ENCODE measurements at regions not wholly inside any gene's neighbourhood (a gene's known extent, or its start where the extent isn't known, plus 50 kb on each side); places are given as distances from the start of the nearest gene placed in this dataset.

DNA sequence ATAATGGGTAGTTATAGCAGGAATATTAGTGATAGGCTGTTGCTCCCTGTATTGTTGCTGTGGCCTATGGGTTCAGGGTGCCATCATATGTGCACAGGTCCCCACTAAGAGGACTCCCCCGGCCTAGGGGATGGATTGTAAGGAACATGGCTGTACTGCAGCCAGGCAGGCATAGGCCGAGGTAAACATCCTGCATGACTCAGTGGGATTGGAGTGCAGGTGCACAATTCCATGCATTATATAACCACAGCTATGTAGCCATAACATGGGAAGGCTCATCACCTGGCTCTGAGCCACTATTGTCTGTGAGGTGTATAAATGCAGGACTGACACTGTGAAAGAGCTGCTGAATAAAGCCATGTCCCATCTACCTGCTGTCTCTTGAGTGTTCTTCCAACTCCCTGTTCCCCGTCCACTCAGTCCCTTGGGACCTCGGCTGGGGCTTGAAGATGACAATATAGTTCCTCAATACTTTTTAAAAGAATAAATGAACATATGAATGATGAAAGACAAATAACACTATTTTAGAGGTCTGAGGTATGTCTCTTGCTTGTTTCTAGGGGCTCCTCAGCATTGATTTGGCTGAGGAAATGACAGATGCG is 425.2 kb downstream of the IDS start:
- Histone ChIP-seq H3K79me2 (ENCODE audit: control insufficient read depth, insufficient read depth, low read length) (no peaks in the 10 kb centered on the region), H3K27ac (ENCODE audit: insufficient read depth, low read length) (no peak overlapping the region), H3K4me2 (ENCODE audit: extremely low read depth, insufficient read depth, low read length) (no peak overlapping the region), H3K36me3 (ENCODE audit: control insufficient read depth, insufficient read depth, low read length) (no peaks in the 10 kb centered on the region), H3K27me3 (ENCODE audit: control insufficient read depth, insufficient read depth, low read length) (no peaks in the 10 kb centered on the region), H3K4me3 (replicated peaks in 1 of 4; ENCODE audit: control extremely low read depth in 1 of 4, insufficient read depth in 1 of 4, low read depth in 3 of 4, low read length in 4 of 4) (no peak overlapping the region), H3K9me3 (ENCODE audit: control insufficient read depth, insufficient read depth, low read depth, low read length) (no peaks in the 10 kb centered on the region), H3K4me1 (ENCODE audit: control insufficient read depth, extremely low read depth, insufficient read depth, low read length) (no peaks in the 10 kb centered on the region), H4K20me1 (ENCODE audit: control insufficient read depth, extremely low read depth, insufficient read depth, low read length) (no peaks in the 10 kb centered on the region), H2AFZ (ENCODE audit: low read length) (no peak overlapping the region), H3K9ac (ENCODE audit: insufficient read depth, low read length) (no peak overlapping the region)
- DNase-seq (ENCODE audit: low read depth in 2 of 2) = no peak
- no peak for TF ChIP-seq EZH2 (IDR thresholded peaks at IDR 0.05; ENCODE audit: low read length, missing control alignments)
- TF ChIP-seq, protein P1, sequence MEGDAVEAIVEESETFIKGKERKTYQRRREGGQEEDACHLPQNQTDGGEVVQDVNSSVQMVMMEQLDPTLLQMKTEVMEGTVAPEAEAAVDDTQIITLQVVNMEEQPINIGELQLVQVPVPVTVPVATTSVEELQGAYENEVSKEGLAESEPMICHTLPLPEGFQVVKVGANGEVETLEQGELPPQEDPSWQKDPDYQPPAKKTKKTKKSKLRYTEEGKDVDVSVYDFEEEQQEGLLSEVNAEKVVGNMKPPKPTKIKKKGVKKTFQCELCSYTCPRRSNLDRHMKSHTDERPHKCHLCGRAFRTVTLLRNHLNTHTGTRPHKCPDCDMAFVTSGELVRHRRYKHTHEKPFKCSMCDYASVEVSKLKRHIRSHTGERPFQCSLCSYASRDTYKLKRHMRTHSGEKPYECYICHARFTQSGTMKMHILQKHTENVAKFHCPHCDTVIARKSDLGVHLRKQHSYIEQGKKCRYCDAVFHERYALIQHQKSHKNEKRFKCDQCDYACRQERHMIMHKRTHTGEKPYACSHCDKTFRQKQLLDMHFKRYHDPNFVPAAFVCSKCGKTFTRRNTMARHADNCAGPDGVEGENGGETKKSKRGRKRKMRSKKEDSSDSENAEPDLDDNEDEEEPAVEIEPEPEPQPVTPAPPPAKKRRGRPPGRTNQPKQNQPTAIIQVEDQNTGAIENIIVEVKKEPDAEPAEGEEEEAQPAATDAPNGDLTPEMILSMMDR (conservative IDR thresholded peaks at IDR 0.05 in 1 of 2, IDR thresholded peaks at IDR 0.05 in 1 of 2; ENCODE audit: low read depth in 1 of 2, low read length in 2 of 2) = no peak

DNA sequence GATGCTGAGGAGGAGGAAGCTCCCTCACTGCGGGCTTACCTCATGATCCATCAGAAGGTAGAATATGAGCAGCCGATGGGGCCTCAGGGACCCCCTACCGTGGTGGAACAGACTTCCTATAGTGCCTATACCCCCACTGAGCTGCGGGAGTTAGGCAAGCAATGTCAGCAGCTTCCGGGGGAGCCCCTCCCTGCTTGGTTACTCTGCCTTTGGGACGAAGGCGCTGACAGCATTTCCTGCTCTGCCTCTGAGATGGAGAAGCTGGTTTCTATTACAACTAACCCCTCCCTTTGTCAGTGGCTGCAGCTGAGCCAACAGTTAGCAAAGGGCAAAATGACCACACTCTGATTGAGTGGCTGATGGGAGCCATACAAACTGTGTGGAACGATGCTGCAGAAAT is 430.7 kb downstream of the IDS start:
- Histone ChIP-seq H2AFZ (ENCODE audit: low read length) (no peak overlapping the region), H3K9me3 (ENCODE audit: control insufficient read depth, insufficient read depth, low read depth, low read length) (no peaks in the 10 kb centered on the region), H3K36me3 (ENCODE audit: control insufficient read depth, insufficient read depth, low read length) (no peaks in the 10 kb centered on the region), H3K4me2 (ENCODE audit: extremely low read depth, insufficient read depth, low read length) (no peak overlapping the region), H3K9ac (ENCODE audit: insufficient read depth, low read length) (no peak overlapping the region), H3K4me3 (replicated peaks in 1 of 4; ENCODE audit: control extremely low read depth in 1 of 4, insufficient read depth in 1 of 4, low read depth in 3 of 4, low read length in 4 of 4) (no peak overlapping the region), H3K4me1 (ENCODE audit: control insufficient read depth, extremely low read depth, insufficient read depth, low read length) (no peaks in the 10 kb centered on the region), H3K79me2 (ENCODE audit: control insufficient read depth, insufficient read depth, low read length) (no peaks in the 10 kb centered on the region), H3K27ac (ENCODE audit: insufficient read depth, low read length) (no peak overlapping the region), H3K27me3 (ENCODE audit: control insufficient read depth, insufficient read depth, low read length) (no peaks in the 10 kb centered on the region), H4K20me1 (ENCODE audit: control insufficient read depth, extremely low read depth, insufficient read depth, low read length) (no peaks in the 10 kb centered on the region)
- peak; percentile 9 to 48 for DNase-seq (ENCODE audit: low read depth in 2 of 2)
- TF ChIP-seq, protein P1 (conservative IDR thresholded peaks at IDR 0.05 in 1 of 2, IDR thresholded peaks at IDR 0.05 in 1 of 2; ENCODE audit: low read depth in 1 of 2, low read length in 2 of 2) = no peak
- TF ChIP-seq EZH2 (IDR thresholded peaks at IDR 0.05; ENCODE audit: low read length, missing control alignments) = no peak

DNA sequence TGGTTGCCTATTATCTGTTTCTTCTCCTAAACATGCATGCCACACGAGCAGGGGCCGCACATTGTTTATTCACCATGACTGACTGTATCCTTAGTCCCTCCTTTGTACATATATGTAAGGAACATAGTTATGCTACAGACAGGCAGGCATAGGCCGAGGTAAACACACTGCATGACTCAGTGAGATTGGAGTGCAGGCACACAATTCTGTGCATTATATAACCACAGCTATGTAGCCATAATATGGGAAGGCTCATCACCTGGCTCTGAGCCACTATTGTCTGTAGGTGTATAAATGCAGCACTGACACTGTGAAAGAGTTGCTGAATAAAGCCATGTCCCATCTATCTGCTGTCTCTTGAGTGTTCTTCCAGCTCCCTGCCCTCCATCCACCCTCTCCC is 431.6 kb downstream of the IDS start:
- TF ChIP-seq EZH2 (IDR thresholded peaks at IDR 0.05; ENCODE audit: low read length, missing control alignments) = no peak
- TF ChIP-seq, protein P1 (conservative IDR thresholded peaks at IDR 0.05 in 1 of 2, IDR thresholded peaks at IDR 0.05 in 1 of 2; ENCODE audit: low read depth in 1 of 2, low read length in 2 of 2) = no peak
- H3K27me3 ChIP-seq (ENCODE audit: control insufficient read depth, insufficient read depth, low read length) = no peaks in the 10 kb centered on the region
- H3K9me3 ChIP-seq (ENCODE audit: control insufficient read depth, insufficient read depth, low read depth, low read length) = no peaks in the 10 kb centered on the region
- DNase-seq (ENCODE audit: low read depth in 2 of 2) = no peak
- H4K20me1 ChIP-seq (ENCODE audit: control insufficient read depth, extremely low read depth, insufficient read depth, low read length) = no peaks in the 10 kb centered on the region
- H3K79me2 ChIP-seq (ENCODE audit: control insufficient read depth, insufficient read depth, low read length) = no peaks in the 10 kb centered on the region
- H3K4me3 ChIP-seq (replicated peaks in 1 of 4; ENCODE audit: control extremely low read depth in 1 of 4, insufficient read depth in 1 of 4, low read depth in 3 of 4, low read length in 4 of 4) = no peak overlapping the region
- no peak overlapping the region for H3K9ac ChIP-seq (ENCODE audit: insufficient read depth, low read length)
- H3K4me2 ChIP-seq (ENCODE audit: extremely low read depth, insufficient read depth, low read length) = no peak overlapping the region
- H3K27ac ChIP-seq (ENCODE audit: insufficient read depth, low read length) = no peak overlapping the region
- no peak overlapping the region for H2AFZ ChIP-seq (ENCODE audit: low read length)
- H3K4me1 ChIP-seq (ENCODE audit: control insufficient read depth, extremely low read depth, insufficient read depth, low read length) = no peaks in the 10 kb centered on the region
- H3K36me3 ChIP-seq (ENCODE audit: control insufficient read depth, insufficient read depth, low read length) = no peaks in the 10 kb centered on the region
